ENCODE measurements at regions not wholly inside any gene's neighbourhood (a gene's known extent, or its start where the extent isn't known, plus 50 kb on each side); places are given as distances from the start of the nearest gene placed in this dataset.

DNA sequence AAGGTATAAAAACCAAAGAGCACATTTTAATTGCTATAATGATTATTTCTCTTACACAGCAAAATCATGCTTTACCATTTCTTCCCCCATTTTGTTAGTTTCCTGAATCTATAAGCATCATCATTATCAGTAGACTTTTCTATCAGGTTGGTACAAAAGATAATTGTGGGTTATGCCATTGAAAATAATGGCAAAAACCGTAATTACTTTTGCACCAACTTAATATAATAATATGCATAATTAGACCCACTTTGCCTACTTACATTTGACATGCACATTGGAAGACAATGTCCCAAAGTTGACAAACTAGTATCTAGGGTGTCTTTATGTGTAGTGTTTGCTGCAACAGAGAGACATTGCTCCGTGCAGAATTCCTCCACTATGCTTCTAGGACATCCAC lies 594.2 kb downstream of the LMO4 start:
- H2AFZ ChIP-seq (ENCODE audit: control insufficient read depth, low read depth, low read length) = no peak overlapping the region
- no peaks in the 10 kb centered on the region for H3K9me3 ChIP-seq (replicated peaks; ENCODE audit: control insufficient read depth, insufficient read depth, low read length)
- H3K4me1 ChIP-seq (ENCODE audit: control insufficient read depth, insufficient read depth, low read length) = no peaks in the 10 kb centered on the region
- POLR2A ChIA-PET = no interaction called here
- H3K27me3 ChIP-seq (replicated peaks in 1 of 2; ENCODE audit: control insufficient read depth in 2 of 2, insufficient read depth in 2 of 2, low read length in 1 of 2) = no peaks in the 10 kb centered on the region; a peak in 1 of 4 replicates
- no peak overlapping the region for H3K27ac ChIP-seq (ENCODE audit: control insufficient read depth, insufficient read depth)
- intact Hi-C loops (cut with micrococcal nuclease; ENCODE audit: unreplicated experiment) = no loop called here
- CTCF ChIA-PET = no interaction called here
- no peaks in the 10 kb centered on the region for H4K20me1 ChIP-seq (ENCODE audit: control insufficient read depth, insufficient read depth)
- TF ChIP-seq, protein P1, sequence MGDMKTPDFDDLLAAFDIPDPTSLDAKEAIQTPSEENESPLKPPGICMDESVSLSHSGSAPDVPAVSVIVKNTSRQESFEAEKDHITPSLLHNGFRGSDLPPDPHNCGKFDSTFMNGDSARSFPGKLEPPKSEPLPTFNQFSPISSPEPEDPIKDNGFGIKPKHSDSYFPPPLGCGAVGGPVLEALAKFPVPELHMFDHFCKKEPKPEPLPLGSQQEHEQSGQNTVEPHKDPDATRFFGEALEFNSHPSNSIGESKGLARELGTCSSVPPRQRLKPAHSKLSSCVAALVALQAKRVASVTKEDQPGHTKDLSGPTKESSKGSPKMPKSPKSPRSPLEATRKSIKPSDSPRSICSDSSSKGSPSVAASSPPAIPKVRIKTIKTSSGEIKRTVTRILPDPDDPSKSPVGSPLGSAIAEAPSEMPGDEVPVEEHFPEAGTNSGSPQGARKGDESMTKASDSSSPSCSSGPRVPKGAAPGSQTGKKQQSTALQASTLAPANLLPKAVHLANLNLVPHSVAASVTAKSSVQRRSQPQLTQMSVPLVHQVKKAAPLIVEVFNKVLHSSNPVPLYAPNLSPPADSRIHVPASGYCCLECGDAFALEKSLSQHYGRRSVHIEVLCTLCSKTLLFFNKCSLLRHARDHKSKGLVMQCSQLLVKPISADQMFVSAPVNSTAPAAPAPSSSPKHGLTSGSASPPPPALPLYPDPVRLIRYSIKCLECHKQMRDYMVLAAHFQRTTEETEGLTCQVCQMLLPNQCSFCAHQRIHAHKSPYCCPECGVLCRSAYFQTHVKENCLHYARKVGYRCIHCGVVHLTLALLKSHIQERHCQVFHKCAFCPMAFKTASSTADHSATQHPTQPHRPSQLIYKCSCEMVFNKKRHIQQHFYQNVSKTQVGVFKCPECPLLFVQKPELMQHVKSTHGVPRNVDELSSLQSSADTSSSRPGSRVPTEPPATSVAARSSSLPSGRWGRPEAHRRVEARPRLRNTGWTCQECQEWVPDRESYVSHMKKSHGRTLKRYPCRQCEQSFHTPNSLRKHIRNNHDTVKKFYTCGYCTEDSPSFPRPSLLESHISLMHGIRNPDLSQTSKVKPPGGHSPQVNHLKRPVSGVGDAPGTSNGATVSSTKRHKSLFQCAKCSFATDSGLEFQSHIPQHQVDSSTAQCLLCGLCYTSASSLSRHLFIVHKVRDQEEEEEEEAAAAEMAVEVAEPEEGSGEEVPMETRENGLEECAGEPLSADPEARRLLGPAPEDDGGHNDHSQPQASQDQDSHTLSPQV (IDR thresholded peaks at IDR 0.05) = no peak
- no peak for TF ChIP-seq SREBF2 (IDR thresholded peaks at IDR 0.05; ENCODE audit: low read length)
- TF ChIP-seq ZBTB40 (IDR thresholded peaks at IDR 0.05; ENCODE audit: borderline replicate concordance) = no peak
- no peak for TF ChIP-seq ZNF24 (IDR thresholded peaks at IDR 0.05)
- TF ChIP-seq SMAD5 (IDR thresholded peaks at IDR 0.05; ENCODE audit: low read depth) = no peak
- TF ChIP-seq TBL1XR1 (IDR thresholded peaks at IDR 0.05; ENCODE audit: low read depth, low read length) = no peak
- no peak for TF ChIP-seq FOXM1 (IDR thresholded peaks at IDR 0.05; ENCODE audit: low read depth, low read length)
- no peak for TF ChIP-seq NFXL1 (IDR thresholded peaks at IDR 0.05; ENCODE audit: borderline replicate concordance)
- H3K79me2 ChIP-seq (ENCODE audit: control insufficient read depth, insufficient read depth, low read length) = no peaks in the 10 kb centered on the region
- H3K9ac ChIP-seq (ENCODE audit: control insufficient read depth, insufficient read depth, low read length) = no peak overlapping the region
- RAD21 ChIA-PET (ENCODE audit: unreplicated experiment) = no interaction called here
- ATAC-seq = no peak
- SMC1A ChIA-PET (ENCODE audit: uncharacterized antibody, unreplicated experiment) = no interaction called here
- no peak overlapping the region for H3K4me3 ChIP-seq
- H3K36me3 ChIP-seq (ENCODE audit: control insufficient read depth in 2 of 2, insufficient read depth in 2 of 2, low read length in 1 of 2) = no peaks in the 10 kb centered on the region
- 14% methylated on average over 2 of the region's 2 CpGs for WGBS (ENCODE audit: insufficient coverage, insufficient replicate concordance, low lambda C conversion rate, missing lambda C conversion rate)
- FAIRE-seq = no peak
- in situ Hi-C loops (cut with MboI) = no loop called here
- no peak overlapping the region for H3K4me2 ChIP-seq (ENCODE audit: control insufficient read depth, insufficient read depth)
- no peak for DNase-seq (ENCODE audit: low read depth, low spot score)
- BruUV-seq (replicated peaks) = no TSS peak

Measured in GM12878 (cell line).